GM13976 (cell line): ENCODE measurements at regions not wholly inside any gene's neighbourhood (a gene's known extent, or its start where the extent isn't known, plus 50 kb on each side); places are given as distances from the start of the nearest gene placed in this dataset.

Source experiments
- DNase-seq: peaks from one replicate; pipeline ENCODE4 v3.0.0; 2012; ENCODE audit warnings: low spot score
- in situ Hi-C: fragments of 300-500 bp; cut with MboI; formaldehyde crosslinking; loops from one replicate; pipeline ENCODE4 v1.12.0; 2022; ENCODE audit warnings: low sequenced_read_pairs, mixed read lengths, inconsistent platforms; ENCODE audit not compliant: unreplicated experiment
- TF ChIP-seq, protein P1 (sequence below): IDR thresholded peaks from 2 replicates; pipeline ENCODE4 v1.5.1; 2012; ENCODE audit warnings: borderline replicate concordance, mild to moderate bottlenecking; ENCODE audit not compliant: insufficient read depth; ENCODE audit errors: extremely low read depth, missing control alignments, control extremely low read depth

DNA sequence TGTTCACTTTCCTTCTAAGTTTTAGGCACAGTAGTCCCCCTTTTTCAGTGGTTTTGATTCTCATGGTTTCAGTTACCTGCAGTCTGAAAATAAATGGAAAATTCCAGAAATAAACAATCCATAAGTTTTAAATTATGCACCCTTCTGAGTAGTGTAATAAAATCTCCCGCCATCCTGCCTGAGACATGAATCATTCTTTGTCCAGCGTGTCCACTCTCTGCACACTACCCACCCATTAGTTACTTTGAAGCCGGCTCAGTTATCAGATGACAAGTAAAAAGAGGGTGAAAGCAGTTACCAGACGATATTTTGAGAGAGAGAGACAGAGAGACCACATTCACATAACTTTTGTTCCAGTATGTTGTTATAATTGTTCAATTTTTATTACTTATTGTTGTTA lies 400.5 kb downstream of the TMX3 start:
- in situ Hi-C loops, result no loop called here
- TF ChIP-seq, protein P1, sequence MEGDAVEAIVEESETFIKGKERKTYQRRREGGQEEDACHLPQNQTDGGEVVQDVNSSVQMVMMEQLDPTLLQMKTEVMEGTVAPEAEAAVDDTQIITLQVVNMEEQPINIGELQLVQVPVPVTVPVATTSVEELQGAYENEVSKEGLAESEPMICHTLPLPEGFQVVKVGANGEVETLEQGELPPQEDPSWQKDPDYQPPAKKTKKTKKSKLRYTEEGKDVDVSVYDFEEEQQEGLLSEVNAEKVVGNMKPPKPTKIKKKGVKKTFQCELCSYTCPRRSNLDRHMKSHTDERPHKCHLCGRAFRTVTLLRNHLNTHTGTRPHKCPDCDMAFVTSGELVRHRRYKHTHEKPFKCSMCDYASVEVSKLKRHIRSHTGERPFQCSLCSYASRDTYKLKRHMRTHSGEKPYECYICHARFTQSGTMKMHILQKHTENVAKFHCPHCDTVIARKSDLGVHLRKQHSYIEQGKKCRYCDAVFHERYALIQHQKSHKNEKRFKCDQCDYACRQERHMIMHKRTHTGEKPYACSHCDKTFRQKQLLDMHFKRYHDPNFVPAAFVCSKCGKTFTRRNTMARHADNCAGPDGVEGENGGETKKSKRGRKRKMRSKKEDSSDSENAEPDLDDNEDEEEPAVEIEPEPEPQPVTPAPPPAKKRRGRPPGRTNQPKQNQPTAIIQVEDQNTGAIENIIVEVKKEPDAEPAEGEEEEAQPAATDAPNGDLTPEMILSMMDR, result no peak
- DNase-seq, result no peak

DNA sequence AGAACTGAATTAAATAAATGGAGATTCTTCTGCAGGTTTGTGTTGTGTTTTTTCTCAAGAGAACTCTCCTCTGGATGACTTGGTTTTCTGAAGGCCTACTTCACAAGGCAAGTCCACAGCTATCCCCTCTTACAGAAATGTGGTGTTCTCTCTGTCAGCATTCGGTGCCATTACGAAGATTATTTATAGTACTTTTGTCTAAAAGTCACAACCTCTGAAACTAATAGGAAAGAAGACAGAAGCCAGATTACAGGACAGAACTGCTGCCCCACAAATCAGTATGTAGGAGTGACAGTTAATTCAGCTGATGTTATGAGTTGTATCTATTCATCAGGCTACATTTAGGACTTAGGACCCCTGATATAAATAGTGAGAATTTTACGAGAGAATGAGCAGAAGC lies 413.5 kb downstream of the TMX3 start:
- in situ Hi-C loops, result no loop called here
- no peak for DNase-seq
- TF ChIP-seq, protein P1, result no peak

DNA sequence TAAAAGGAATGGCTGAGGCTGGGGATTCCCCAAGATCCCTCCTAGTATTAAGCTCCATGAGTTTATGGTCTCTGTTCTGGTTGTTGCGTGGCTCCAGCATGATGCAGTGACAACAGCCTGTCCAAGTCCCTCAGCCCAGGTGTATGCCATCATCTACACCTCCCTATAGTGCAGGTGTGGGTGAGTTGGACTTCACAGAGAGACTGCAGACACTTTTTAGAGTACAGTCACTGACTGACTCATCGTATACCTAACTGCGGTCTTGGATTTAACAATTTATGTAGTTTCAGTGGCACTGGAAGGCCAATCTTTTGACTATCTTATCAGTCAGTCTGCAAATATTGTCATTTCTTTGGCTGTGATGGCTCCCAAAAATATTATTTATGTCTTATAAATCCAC lies 415.0 kb downstream of the TMX3 start:
- TF ChIP-seq, protein P1, result no peak
- DNase-seq, result no peak
- in situ Hi-C loops, result no loop called here

DNA sequence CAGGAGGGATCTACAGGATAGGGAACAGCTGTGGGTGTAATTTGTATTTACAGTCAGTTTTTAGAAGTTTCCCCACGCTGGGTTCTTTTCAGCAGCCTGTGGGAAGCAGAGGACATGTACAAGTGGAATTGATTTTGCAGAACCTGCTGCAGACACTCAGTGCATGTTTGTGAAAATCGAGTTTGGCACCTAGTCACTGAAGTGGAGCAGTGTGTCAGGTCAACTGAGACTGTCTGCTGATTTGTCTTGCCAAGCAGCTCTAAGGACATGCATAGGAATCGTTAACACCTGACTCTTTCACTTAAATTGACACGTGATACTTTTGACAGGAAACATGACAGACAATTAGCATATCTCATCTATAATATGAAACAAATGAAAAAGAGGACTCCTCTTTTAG lies 416.6 kb downstream of the TMX3 start:
- in situ Hi-C loops, result no loop called here
- TF ChIP-seq, protein P1, result no peak
- no peak for DNase-seq

DNA sequence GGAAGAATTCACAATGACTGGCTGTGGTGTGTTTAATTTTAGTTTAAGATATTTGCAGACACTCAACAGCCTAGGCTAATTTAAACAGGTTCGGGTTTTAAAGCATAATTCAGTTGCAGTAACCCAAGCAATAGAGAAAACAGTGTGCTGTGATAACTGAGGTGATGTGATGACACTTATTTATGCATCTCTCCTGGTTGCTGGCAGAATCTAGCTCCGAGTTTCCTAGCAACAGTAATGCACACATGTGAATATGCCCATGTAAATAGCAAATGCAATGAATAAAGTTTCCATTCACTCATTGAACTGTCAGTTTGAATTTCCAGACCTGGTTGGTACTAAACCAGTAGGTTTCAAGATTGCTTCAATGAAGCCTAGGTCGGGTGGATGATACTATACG lies 426.5 kb downstream of the TMX3 start:
- in situ Hi-C loops, result no loop called here
- TF ChIP-seq, protein P1, result no peak
- DNase-seq, result no peak

DNA sequence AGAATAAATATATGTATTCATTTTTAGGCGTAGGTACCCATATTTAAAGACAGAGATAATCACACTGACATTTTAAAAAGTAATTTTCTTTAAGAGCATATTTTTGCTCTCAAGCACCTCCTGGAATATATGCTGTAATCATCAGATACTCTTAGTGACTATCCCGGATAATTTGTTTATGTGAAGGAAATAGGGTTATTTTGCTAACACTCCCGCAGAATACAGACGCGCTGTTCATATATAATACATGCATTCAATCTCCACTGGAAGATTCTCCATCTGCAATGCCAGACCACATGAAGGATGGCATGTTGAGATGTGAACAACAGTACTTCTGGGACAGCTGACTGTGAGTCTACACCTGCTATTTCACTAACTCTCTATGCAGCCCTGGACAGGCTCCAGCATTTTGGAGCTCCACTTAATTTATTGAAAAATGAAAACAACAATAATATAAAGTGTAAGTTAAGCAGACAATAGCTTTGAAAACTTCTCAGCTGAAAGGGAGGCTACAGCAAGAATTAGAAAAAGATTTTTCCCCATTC lies 430.6 kb downstream of the TMX3 start:
- TF ChIP-seq, protein P1, result no peak
- in situ Hi-C loops, result no loop called here
- no peak for DNase-seq

DNA sequence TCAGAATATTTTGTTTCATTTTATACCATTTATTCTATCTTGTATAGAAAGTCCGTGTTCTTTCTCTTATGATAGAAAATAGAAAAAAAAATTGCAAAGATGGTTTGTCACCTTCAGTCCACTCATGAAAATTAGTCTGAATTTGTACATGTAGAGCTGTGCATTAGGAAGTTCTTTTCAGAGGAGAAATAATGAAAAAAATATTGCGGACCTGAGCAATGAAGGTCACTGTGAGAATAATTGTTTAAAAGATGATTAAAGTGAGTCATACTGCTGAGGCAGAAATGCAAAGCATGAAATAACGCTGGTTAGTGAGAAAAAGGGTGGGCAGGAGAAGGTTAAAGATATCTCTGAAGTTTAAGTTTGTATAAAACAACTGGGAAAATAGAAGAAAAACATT lies 431.1 kb downstream of the TMX3 start:
- in situ Hi-C loops, result no loop called here
- TF ChIP-seq, protein P1, result no peak
- no peak for DNase-seq
